Fibroblast of villous mesenchyme (primary cell): ENCODE measurements at regions not wholly inside any gene's neighbourhood (a gene's known extent, or its start where the extent isn't known, plus 50 kb on each side); places are given as distances from the start of the nearest gene placed in this dataset.

ENCODE experiments used
- DNase-seq: peaks from one replicate; pipeline ENCODE4 v3.0.0-alpha.2; 2010; ENCODE audit warnings: low read depth
- H3K4me3 ChIP-seq: 2 replicates; pipeline ENCODE4 v1.5.1; 2011; ENCODE audit warnings: low read depth, mild to moderate bottlenecking, low read length
- CTCF ChIP-seq: IDR thresholded peaks from 2 replicates; pipeline ENCODE4 v1.5.1; 2012; ENCODE audit warnings: low read depth, mild to moderate bottlenecking, low read length; ENCODE audit not compliant: insufficient read depth

- H3K4me3 ChIP-seq: no peak overlapping the region
- TF ChIP-seq CTCF: no peak
- no peak for DNase-seq
Measured at GRCh38 chrX:149198980-149199732, 305.9 kb downstream of the IDS start.

GRCh38 chrX:149185087-149185486, 320.0 kb downstream of the IDS start:
- DNase-seq: no peak

GRCh38 chrX:149161435-149162088, 343.5 kb downstream of the IDS start:
- no peak overlapping the region for H3K4me3 ChIP-seq
- TF ChIP-seq CTCF: no peak
- DNase-seq: peak; percentile 10

More at GRCh38 chrX:149185087-149185486, 320.0 kb downstream of the IDS start:
- no peak for TF ChIP-seq CTCF
- H3K4me3 ChIP-seq: no peak overlapping the region

- DNase-seq: no peak
- no peak for TF ChIP-seq CTCF
- H3K4me3 ChIP-seq: no peak overlapping the region
Measured at GRCh38 chrX:149157976-149158375, 347.1 kb downstream of the IDS start.

- no peak for DNase-seq
- no peak overlapping the region for H3K4me3 ChIP-seq
- TF ChIP-seq CTCF: no peak
Measured at GRCh38 chrX:149152941-149153340, 352.2 kb downstream of the IDS start.

GRCh38 chrX:149151805-149152757, 353.0 kb downstream of the IDS start:
- H3K4me3 ChIP-seq: no peak overlapping the region
- no peak for TF ChIP-seq CTCF
- peak; percentile 38 for DNase-seq
